ENCODE measurements at regions not wholly inside any gene's neighbourhood (a gene's known extent, or its start where the extent isn't known, plus 50 kb on each side); places are given as distances from the start of the nearest gene placed in this dataset.

- no peak overlapping the region for H3K4me3 Mint-ChIP-seq
- no peaks in the 10 kb centered on the region for H3K4me1 Mint-ChIP-seq
- H4K20me1 ChIP-seq (replicated peaks; ENCODE audit: insufficient read depth) = no peaks in the 10 kb centered on the region
- TF ChIP-seq EZH2phosphoT487 (IDR thresholded peaks at IDR 0.05; ENCODE audit: unreplicated experiment) (no peak), EZH2 (IDR thresholded peaks at IDR 0.05; ENCODE audit: low read depth, unreplicated experiment) (no peak), ZNF331 (CRISPR knock-in tag; IDR thresholded peaks at IDR 0.05; ENCODE audit: low read depth) (no peak)
- H3F3A ChIP-seq (replicated peaks; ENCODE audit: low read depth) = no peaks in the 10 kb centered on the region
- ATAC-seq (no peak), DNase-seq (ENCODE audit: low spot score) (no peak)
- H3K27ac Mint-ChIP-seq = no peak overlapping the region
- no peak overlapping the region for H2AFZ ChIP-seq
- H3K4me1 ChIP-seq (ENCODE audit: insufficient read depth) = no peaks in the 10 kb centered on the region
- no peak overlapping the region for H3K4me3 ChIP-seq
- peaks cover 6% of the 10 kb centered on the region; the same call in 2 of the 3 replicates for H3K36me3 Mint-ChIP-seq (ENCODE audit: low read depth)
- no peaks in the 10 kb centered on the region for H3K36me3 ChIP-seq (ENCODE audit: insufficient read depth)
- no peaks in the 10 kb centered on the region for H3K27me3 ChIP-seq (ENCODE audit: insufficient read depth)
- no peaks in the 10 kb centered on the region for H3K9me2 ChIP-seq (ENCODE audit: insufficient read depth)
- no peak overlapping the region for H3K4me2 ChIP-seq
- H3K79me2 ChIP-seq (replicated peaks; ENCODE audit: insufficient read depth) = no peaks in the 10 kb centered on the region
- H3K27me3 Mint-ChIP-seq (ENCODE audit: insufficient read depth, low read depth, poor library complexity) = peaks cover 4% of the 10 kb centered on the region
- H3K27ac ChIP-seq (ENCODE audit: low read depth) = no peak overlapping the region
- H3K9me3 Mint-ChIP-seq = peaks cover 64% of the 10 kb centered on the region
Measured at GRCh38 chrY:8821106-8821505, 516.2 kb upstream of the TSPY4 start.

GRCh38 chrY:8852278-8852677 lies 485.0 kb upstream of the TSPY4 start:
- ATAC-seq (no peak), DNase-seq (ENCODE audit: low spot score) (no peak)
- no peaks in the 10 kb centered on the region for H3K4me1 Mint-ChIP-seq
- Histone ChIP-seq H3K27ac (ENCODE audit: low read depth) (no peak overlapping the region), H3K9me2 (ENCODE audit: insufficient read depth) (no peaks in the 10 kb centered on the region), H2AFZ (no peak overlapping the region), H3K27me3 (ENCODE audit: insufficient read depth) (no peaks in the 10 kb centered on the region), H4K20me1 (replicated peaks; ENCODE audit: insufficient read depth) (no peaks in the 10 kb centered on the region), H3F3A (replicated peaks; ENCODE audit: low read depth) (no peaks in the 10 kb centered on the region), H3K36me3 (ENCODE audit: insufficient read depth) (no peaks in the 10 kb centered on the region), H3K4me3 (no peak overlapping the region), H3K4me2 (no peak overlapping the region), H3K4me1 (ENCODE audit: insufficient read depth) (no peaks in the 10 kb centered on the region), H3K79me2 (replicated peaks; ENCODE audit: insufficient read depth) (no peaks in the 10 kb centered on the region)
- H3K9me3 Mint-ChIP-seq = peaks cover 47% of the 10 kb centered on the region
- H3K27me3 Mint-ChIP-seq (ENCODE audit: insufficient read depth, low read depth, poor library complexity) = no peaks in the 10 kb centered on the region
- no peak overlapping the region for H3K4me3 Mint-ChIP-seq
- no peak overlapping the region for H3K27ac Mint-ChIP-seq
- H3K36me3 Mint-ChIP-seq (ENCODE audit: low read depth) = no peaks in the 10 kb centered on the region; the same call in 2 of the 3 replicates
- no peak for TF ChIP-seq POLR2AphosphoS5 (IDR thresholded peaks at IDR 0.05; ENCODE audit: low read depth)
- TF ChIP-seq CREB1 (CRISPR knock-in tag; IDR thresholded peaks at IDR 0.05; ENCODE audit: low read depth) = no peak
- TF ChIP-seq NANOG (IDR thresholded peaks at IDR 0.05; ENCODE audit: borderline replicate concordance) = no peak
- no peak for TF ChIP-seq ZNF462 (CRISPR knock-in tag; IDR thresholded peaks at IDR 0.05)
- TF ChIP-seq EZH2 (IDR thresholded peaks at IDR 0.05; ENCODE audit: low read depth, unreplicated experiment) = no peak
- TF ChIP-seq STAT1 (IDR thresholded peaks at IDR 0.05; ENCODE audit: unreplicated experiment) = no peak
- no peak for TF ChIP-seq ETS1 (IDR thresholded peaks at IDR 0.05)
- no peak for TF ChIP-seq JUNB (IDR thresholded peaks at IDR 0.05; ENCODE audit: unreplicated experiment)
- TF ChIP-seq ZNF331 (CRISPR knock-in tag; IDR thresholded peaks at IDR 0.05; ENCODE audit: low read depth) = no peak
- no peak for TF ChIP-seq EZH2phosphoT487 (IDR thresholded peaks at IDR 0.05; ENCODE audit: unreplicated experiment)
- no peak for TF ChIP-seq ZNF114 (CRISPR knock-in tag; IDR thresholded peaks at IDR 0.05)
- TF ChIP-seq CTCF (conservative IDR thresholded peaks at IDR 0.05; ENCODE audit: low read depth in 2 of 2) = no peak
